Coronary artery (tissue), 2 donors: ENCODE measurements at regions not wholly inside any gene's neighbourhood (a gene's known extent, or its start where the extent isn't known, plus 50 kb on each side); places are given as distances from the start of the nearest gene placed in this dataset.
"Not testable (repeated sequence)": the region's sequence is repeated elsewhere in the genome, so short reads cannot be mapped to it uniquely, and the experiment has no call there.

Source experiments
- DNase-seq: peaks from one replicate; pipeline ENCODE4 v3.0.0-alpha.2; 2017; ENCODE audit warnings: low spot score
- H3K27ac ChIP-seq, 2 donors: fragments of 200-600 bp; sonication (generic); one replicate each; pipeline ENCODE4 v1.5.1; 2016 to 2019
- H3K4me3 ChIP-seq: fragments of 200-600 bp; sonication (generic); 2 replicates; pipeline ENCODE4 v1.5.1; 2016; ENCODE audit warnings: mild to moderate bottlenecking, moderate library complexity
- CTCF ChIP-seq: fragments of 200-600 bp; sonication (generic); IDR thresholded peaks from one replicate; pipeline ENCODE4 v1.5.1; 2019; ENCODE audit warnings: antibody characterized with exemption

- H3K27ac ChIP-seq = no peak overlapping the region
- H3K4me3 ChIP-seq = no peak overlapping the region
- DNase-seq = no peak
- TF ChIP-seq CTCF = no peak
These were observed 75.1 kb upstream of the TBC1D5 start for GRCh38 chr3:17817545-17817944.

GRCh38 chr3:17816839-17817238 lies 74.4 kb upstream of the TBC1D5 start:
- DNase-seq, H3K27ac ChIP-seq, H3K4me3 ChIP-seq: not testable (repeated sequence)

GRCh38 chr3:17812328-17812727 lies 69.9 kb upstream of the TBC1D5 start:
- H3K4me3 ChIP-seq, DNase-seq, H3K27ac ChIP-seq: not testable (repeated sequence)

- H3K4me3 ChIP-seq = no peak overlapping the region
- no peak for DNase-seq
- H3K27ac ChIP-seq = no peak overlapping the region
- TF ChIP-seq CTCF = no peak
These were observed 69.2 kb upstream of the TBC1D5 start for GRCh38 chr3:17811646-17812045.

- no peak for DNase-seq
- Histone ChIP-seq H3K4me3 (no peak overlapping the region), H3K27ac (no peak overlapping the region)
- no peak for TF ChIP-seq CTCF
These were observed 68.3 kb upstream of the TBC1D5 start for GRCh38 chr3:17810759-17811158.

GRCh38 chr3:17808994-17809393 lies 66.6 kb upstream of the TBC1D5 start:
- Histone ChIP-seq H3K27ac (no peak overlapping the region), H3K4me3 (no peak overlapping the region)
- no peak for TF ChIP-seq CTCF
- no peak for DNase-seq

GRCh38 chr3:17806876-17807275 lies 64.4 kb upstream of the TBC1D5 start:
- H3K27ac ChIP-seq = no peak overlapping the region
- TF ChIP-seq CTCF = no peak
- no peak for DNase-seq
- H3K4me3 ChIP-seq = no peak overlapping the region

- no peak for DNase-seq
- Histone ChIP-seq H3K4me3 (no peak overlapping the region), H3K27ac (no peak overlapping the region)
- TF ChIP-seq CTCF = no peak
These were observed 63.8 kb upstream of the TBC1D5 start for GRCh38 chr3:17806201-17806600.
